Panc1 (cell line): ENCODE measurements at regions not wholly inside any gene's neighbourhood (a gene's known extent, or its start where the extent isn't known, plus 50 kb on each side); places are given as distances from the start of the nearest gene placed in this dataset.

ENCODE experiments used
- ATAC-seq: fragments of 200-7000 bp; cut with Tn5 transposase; 2 replicates; pipeline ENCODE4 v1.9.1; 2020; ENCODE audit warnings: mild to moderate bottlenecking, moderate library complexity
- BruUV-seq: library from RNA; stranded (reverse); fragments of 400-500 nt; replicated peaks from 2 replicates; lab custom pipeline; 2021; lab: Mats Ljungman, UMichigan
- CTCF ChIA-PET: fragments of 300-600 bp; sonication (Branson Sonifier 250); formaldehyde crosslinking; loops from one replicate; lab custom pipeline; 2022; ENCODE audit warnings: antibody characterized with exemption; lab: Charles Lee
- POLR2A ChIA-PET: fragments of 300-600 bp; sonication (Branson Sonifier 250); formaldehyde crosslinking; loops from one replicate; lab custom pipeline; 2022; ENCODE audit warnings: antibody characterized with exemption; lab: Charles Lee
- DNase-seq: peaks from one replicate; pipeline ENCODE4 v3.0.0-alpha.2; 2010; ENCODE audit warnings: low read depth, low spot score
- H3K27ac ChIP-seq: 2 replicates; pipeline ENCODE4 v1.5.1; 2011; ENCODE audit warnings: mild to moderate bottlenecking, low read length, inconsistent platforms
- H3K27me3 ChIP-seq: fragments of 200-500 bp; sonication (Bioruptor generic); 2 replicates; pipeline ENCODE4 v1.6.0; 2014; ENCODE audit warnings: low read length, inconsistent platforms; ENCODE audit not compliant: control insufficient read depth, insufficient read depth
- H3K36me3 ChIP-seq: fragments of 200-500 bp; sonication (Bioruptor generic); 2 replicates; pipeline ENCODE4 v1.5.1; 2014; ENCODE audit warnings: inconsistent platforms, mild to moderate bottlenecking, low read length, moderate library complexity; ENCODE audit not compliant: control insufficient read depth, insufficient read depth
- H3K4me1 ChIP-seq: 2 replicates; pipeline ENCODE4 v1.5.1; 2011; ENCODE audit warnings: inconsistent platforms, mild to moderate bottlenecking, low read length, moderate library complexity; ENCODE audit not compliant: control insufficient read depth, insufficient read depth
- H3K4me3 ChIP-seq, 2 experiments: 2 replicates each; pipeline ENCODE4 v1.5.1; 2011 to 2012; ENCODE audit warnings: low read depth in 2 of 2, low read length in 2 of 2, mild to moderate bottlenecking in 2 of 2, inconsistent platforms in 1 of 2, moderate library complexity in 1 of 2
- H3K9me3 ChIP-seq: fragments of 200-500 bp; sonication (Bioruptor generic); 2 replicates; pipeline ENCODE4 v1.5.1; 2014; ENCODE audit warnings: low read depth, mild to moderate bottlenecking, inconsistent platforms, low read length, moderate library complexity; ENCODE audit not compliant: control insufficient read depth, insufficient read depth
- POLR2AphosphoS5 ChIP-seq: IDR thresholded peaks from 2 replicates; pipeline ENCODE4 v1.6.1; 2012; ENCODE audit warnings: mild to moderate bottlenecking, low read depth, low read length, moderate library complexity
- SIN3A ChIP-seq: IDR thresholded peaks from 2 replicates; pipeline ENCODE4 v1.6.1; 2012; ENCODE audit warnings: low read depth, mild to moderate bottlenecking, low read length, moderate library complexity, borderline replicate concordance; ENCODE audit not compliant: insufficient read depth
- TCF7L2 ChIP-seq: IDR thresholded peaks from 2 replicates; pipeline ENCODE4 v1.6.1; 2011; ENCODE audit warnings: mild to moderate bottlenecking, low read depth, low read length, inconsistent platforms
- in situ Hi-C: cut with HindIII; loops from 2 replicates; pipeline ENCODE4 v1.10.0; 2016; ENCODE audit warnings: low sequenced_read_pairs, low pct_unique_long_range_greater_than_20kb
- intact Hi-C: fragments of 100-400 bp; cut with micrococcal nuclease; formaldehyde crosslinking; loops from one replicate; pipeline ENCODE4 v1.10.0; 2022; ENCODE audit not compliant: unreplicated experiment
- TF ChIP-seq, protein P1 (sequence below): fragments of 450-650 bp; IDR thresholded peaks from 2 replicates; pipeline ENCODE4 v1.5.1; 2017; ENCODE audit warnings: mild to moderate bottlenecking
- TF ChIP-seq, protein P2 (sequence below), 2 experiments: IDR thresholded peaks; 2 replicates each; pipeline ENCODE4 v1.6.1; 2011 to 2012; ENCODE audit warnings: low read depth in 2 of 2, control low read depth in 1 of 2, low read length in 1 of 2, mild to moderate bottlenecking in 1 of 2, moderate library complexity in 1 of 2; ENCODE audit not compliant: insufficient read depth in 1 of 2

DNA sequence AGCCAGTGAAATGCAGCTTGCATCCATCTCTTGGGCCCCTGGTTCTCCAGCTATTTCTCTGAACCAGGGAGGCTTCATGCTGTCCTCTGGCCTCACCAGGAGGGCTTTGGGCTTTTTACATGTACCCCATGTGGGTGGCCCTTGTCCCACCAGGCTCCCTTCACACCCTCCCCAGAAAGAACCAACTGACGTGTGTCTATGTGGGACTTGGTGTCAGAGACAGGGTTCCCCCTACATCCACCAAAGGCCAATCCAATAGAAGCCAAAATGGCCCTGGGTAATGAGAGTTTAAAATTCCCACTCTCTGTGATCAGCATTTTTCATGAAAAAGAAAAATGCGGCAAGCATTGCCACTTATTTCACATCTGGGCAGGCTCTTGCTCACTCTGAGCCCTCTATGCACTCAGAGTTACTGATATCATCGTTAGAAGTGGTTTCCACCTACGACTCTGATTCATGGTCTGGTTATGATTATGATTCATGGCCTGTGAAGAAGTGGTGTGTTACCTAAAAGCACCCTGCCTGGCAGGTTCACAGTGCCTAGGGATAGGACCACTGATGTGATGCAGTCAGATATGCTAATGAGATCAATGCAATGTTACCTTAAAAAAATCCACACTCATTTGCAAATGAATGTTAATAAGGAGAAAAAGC lies 133.5 kb downstream of the BUB3 start:
- no peak overlapping the region for H3K27ac ChIP-seq
- no peaks in the 10 kb centered on the region for H3K27me3 ChIP-seq
- ATAC-seq (peak; percentile 77), DNase-seq (peak; percentile 33)
- H3K4me3 ChIP-seq: no peak overlapping the region
- in situ Hi-C loops (no loop called here), intact Hi-C loops (no loop called here)
- no peaks in the 10 kb centered on the region for H3K36me3 ChIP-seq
- CTCF ChIA-PET: no interaction called here
- TF ChIP-seq POLR2AphosphoS5 (no peak), TCF7L2 (no peak), SIN3A (no peak)
- TF ChIP-seq, protein P1, sequence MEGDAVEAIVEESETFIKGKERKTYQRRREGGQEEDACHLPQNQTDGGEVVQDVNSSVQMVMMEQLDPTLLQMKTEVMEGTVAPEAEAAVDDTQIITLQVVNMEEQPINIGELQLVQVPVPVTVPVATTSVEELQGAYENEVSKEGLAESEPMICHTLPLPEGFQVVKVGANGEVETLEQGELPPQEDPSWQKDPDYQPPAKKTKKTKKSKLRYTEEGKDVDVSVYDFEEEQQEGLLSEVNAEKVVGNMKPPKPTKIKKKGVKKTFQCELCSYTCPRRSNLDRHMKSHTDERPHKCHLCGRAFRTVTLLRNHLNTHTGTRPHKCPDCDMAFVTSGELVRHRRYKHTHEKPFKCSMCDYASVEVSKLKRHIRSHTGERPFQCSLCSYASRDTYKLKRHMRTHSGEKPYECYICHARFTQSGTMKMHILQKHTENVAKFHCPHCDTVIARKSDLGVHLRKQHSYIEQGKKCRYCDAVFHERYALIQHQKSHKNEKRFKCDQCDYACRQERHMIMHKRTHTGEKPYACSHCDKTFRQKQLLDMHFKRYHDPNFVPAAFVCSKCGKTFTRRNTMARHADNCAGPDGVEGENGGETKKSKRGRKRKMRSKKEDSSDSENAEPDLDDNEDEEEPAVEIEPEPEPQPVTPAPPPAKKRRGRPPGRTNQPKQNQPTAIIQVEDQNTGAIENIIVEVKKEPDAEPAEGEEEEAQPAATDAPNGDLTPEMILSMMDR: no peak
- TF ChIP-seq, protein P2, sequence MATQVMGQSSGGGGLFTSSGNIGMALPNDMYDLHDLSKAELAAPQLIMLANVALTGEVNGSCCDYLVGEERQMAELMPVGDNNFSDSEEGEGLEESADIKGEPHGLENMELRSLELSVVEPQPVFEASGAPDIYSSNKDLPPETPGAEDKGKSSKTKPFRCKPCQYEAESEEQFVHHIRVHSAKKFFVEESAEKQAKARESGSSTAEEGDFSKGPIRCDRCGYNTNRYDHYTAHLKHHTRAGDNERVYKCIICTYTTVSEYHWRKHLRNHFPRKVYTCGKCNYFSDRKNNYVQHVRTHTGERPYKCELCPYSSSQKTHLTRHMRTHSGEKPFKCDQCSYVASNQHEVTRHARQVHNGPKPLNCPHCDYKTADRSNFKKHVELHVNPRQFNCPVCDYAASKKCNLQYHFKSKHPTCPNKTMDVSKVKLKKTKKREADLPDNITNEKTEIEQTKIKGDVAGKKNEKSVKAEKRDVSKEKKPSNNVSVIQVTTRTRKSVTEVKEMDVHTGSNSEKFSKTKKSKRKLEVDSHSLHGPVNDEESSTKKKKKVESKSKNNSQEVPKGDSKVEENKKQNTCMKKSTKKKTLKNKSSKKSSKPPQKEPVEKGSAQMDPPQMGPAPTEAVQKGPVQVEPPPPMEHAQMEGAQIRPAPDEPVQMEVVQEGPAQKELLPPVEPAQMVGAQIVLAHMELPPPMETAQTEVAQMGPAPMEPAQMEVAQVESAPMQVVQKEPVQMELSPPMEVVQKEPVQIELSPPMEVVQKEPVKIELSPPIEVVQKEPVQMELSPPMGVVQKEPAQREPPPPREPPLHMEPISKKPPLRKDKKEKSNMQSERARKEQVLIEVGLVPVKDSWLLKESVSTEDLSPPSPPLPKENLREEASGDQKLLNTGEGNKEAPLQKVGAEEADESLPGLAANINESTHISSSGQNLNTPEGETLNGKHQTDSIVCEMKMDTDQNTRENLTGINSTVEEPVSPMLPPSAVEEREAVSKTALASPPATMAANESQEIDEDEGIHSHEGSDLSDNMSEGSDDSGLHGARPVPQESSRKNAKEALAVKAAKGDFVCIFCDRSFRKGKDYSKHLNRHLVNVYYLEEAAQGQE (IDR thresholded peaks at IDR 0.05; ENCODE audit: insufficient read depth in 1 of 2, low read depth in 2 of 2, low read length in 1 of 2): no peak
- POLR2A ChIA-PET: no interaction called here
- H3K4me1 ChIP-seq: no peaks in the 10 kb centered on the region
- peaks cover 12% of the 10 kb centered on the region; the same call in 1 of the 2 replicates for H3K9me3 ChIP-seq
- no TSS peak for BruUV-seq

DNA sequence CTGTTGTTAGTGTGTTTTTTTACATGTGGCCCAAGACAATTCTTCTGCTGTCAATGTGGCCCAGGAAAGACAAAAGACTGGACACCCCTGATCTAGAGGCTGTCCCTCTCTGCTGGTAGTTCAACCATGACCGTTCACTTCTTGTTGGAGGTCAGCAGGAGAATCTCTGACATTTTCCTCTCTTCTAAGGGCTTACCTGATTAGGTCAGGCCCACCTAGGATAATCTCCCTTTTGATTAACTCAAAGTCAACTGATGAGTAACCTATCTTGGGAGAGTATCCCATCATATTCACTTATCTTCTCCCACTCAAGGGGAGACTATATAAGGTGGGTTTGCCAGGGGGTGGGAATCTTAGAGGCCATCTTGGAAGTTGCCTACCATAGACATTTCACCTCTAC lies 135.2 kb downstream of the BUB3 start:
- TF ChIP-seq POLR2AphosphoS5 (no peak), TCF7L2 (no peak), SIN3A (no peak)
- TF ChIP-seq, protein P2 (IDR thresholded peaks at IDR 0.05; ENCODE audit: insufficient read depth in 1 of 2, low read depth in 2 of 2, low read length in 1 of 2): no peak
- TF ChIP-seq, protein P1: no peak

More for the DNA sequence above, 135.2 kb downstream of the BUB3 start:
- no peaks in the 10 kb centered on the region for H3K4me1 ChIP-seq
- H3K27me3 ChIP-seq: no peaks in the 10 kb centered on the region
- no peaks in the 10 kb centered on the region for H3K36me3 ChIP-seq
- in situ Hi-C loops (no loop called here), intact Hi-C loops (no loop called here)
- no TSS peak for BruUV-seq
- no peak overlapping the region for H3K27ac ChIP-seq
- ATAC-seq (no peak), DNase-seq (no peak)
- H3K9me3 ChIP-seq: peaks cover 12% of the 10 kb centered on the region; the same call in 1 of the 2 replicates
- ChIA-PET POLR2A (no interaction called here), CTCF (no interaction called here)
- no peak overlapping the region for H3K4me3 ChIP-seq
